Lower leg skin (tissue), 3 donors: ENCODE measurements at regions not wholly inside any gene's neighbourhood (a gene's known extent, or its start where the extent isn't known, plus 50 kb on each side); places are given as distances from the start of the nearest gene placed in this dataset.

Experiments
- POLR2A ChIP-seq, 2 donors: fragments of 450-650 bp; IDR thresholded peaks; one replicate each; pipeline ENCODE4 v1.6.1; 2016 to 2017; ENCODE audit warnings: antibody characterized with exemption in 2 of 2, mild to moderate bottlenecking in 1 of 2, moderate library complexity in 1 of 2
- TF ChIP-seq, protein P1 (sequence below), 3 donors: fragments of 450-650 bp; IDR thresholded peaks; one replicate each; pipeline ENCODE4 v1.5.1; 2016; ENCODE audit warnings: antibody characterized with exemption in 3 of 3, mild to moderate bottlenecking in 3 of 3, moderate library complexity in 2 of 3

DNA sequence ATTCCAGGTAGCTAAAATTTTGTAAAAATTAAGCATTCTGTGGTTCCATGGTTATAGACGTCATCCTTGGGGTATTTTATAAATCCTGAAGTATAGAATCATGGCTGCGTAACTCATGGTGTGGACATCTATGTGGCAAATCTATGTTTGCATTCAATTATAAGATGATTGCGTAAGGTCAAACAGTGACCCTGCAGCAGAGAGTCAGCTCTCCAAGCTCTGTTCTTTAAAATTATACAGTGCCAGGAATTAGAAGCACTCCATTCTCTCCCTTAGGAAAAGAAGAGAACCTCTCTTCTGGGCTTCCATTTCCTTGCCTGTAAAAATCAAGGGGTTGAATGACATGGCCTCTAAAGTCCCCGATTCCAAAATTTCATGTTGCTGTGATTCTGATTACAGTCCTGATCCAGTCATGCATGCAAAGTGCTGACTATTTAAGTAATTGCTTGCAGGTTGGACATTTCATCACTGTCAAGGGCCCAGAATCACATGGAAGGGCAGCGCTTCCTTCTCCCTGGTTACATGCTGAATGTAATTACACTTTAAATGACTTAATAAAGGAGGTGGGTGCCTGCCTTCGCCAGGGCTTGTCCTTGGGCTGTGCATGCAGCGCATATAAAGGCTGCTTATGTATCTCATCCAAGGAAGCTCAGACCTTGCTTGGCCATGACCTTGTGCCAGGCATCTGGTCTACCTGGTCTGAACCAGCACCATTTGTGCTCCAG lies 550.7 kb downstream of the TYW1 start:
- TF ChIP-seq, protein P1, sequence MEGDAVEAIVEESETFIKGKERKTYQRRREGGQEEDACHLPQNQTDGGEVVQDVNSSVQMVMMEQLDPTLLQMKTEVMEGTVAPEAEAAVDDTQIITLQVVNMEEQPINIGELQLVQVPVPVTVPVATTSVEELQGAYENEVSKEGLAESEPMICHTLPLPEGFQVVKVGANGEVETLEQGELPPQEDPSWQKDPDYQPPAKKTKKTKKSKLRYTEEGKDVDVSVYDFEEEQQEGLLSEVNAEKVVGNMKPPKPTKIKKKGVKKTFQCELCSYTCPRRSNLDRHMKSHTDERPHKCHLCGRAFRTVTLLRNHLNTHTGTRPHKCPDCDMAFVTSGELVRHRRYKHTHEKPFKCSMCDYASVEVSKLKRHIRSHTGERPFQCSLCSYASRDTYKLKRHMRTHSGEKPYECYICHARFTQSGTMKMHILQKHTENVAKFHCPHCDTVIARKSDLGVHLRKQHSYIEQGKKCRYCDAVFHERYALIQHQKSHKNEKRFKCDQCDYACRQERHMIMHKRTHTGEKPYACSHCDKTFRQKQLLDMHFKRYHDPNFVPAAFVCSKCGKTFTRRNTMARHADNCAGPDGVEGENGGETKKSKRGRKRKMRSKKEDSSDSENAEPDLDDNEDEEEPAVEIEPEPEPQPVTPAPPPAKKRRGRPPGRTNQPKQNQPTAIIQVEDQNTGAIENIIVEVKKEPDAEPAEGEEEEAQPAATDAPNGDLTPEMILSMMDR (IDR thresholded peaks at IDR 0.05): no peak
- TF ChIP-seq POLR2A (IDR thresholded peaks at IDR 0.05): no peak
